OCI-LY7 (cell line): ENCODE measurements at regions not wholly inside any gene's neighbourhood (a gene's known extent, or its start where the extent isn't known, plus 50 kb on each side); places are given as distances from the start of the nearest gene placed in this dataset.

Experiments used
- BruUV-seq: library from RNA; stranded (reverse); fragments of 400-500 nt; replicated peaks from 2 replicates; lab custom pipeline; 2021; lab: Mats Ljungman, UMichigan
- CTCF ChIA-PET: fragments of 300-600 bp; sonication (Branson Sonifier 250); formaldehyde crosslinking; loops from one replicate; lab custom pipeline; 2022; ENCODE audit warnings: antibody characterized with exemption; ENCODE audit not compliant: unreplicated experiment; lab: Charles Lee
- POLR2A ChIA-PET: fragments of 300-600 bp; sonication (Branson Sonifier 250); formaldehyde crosslinking; loops from one replicate; lab custom pipeline; 2022; ENCODE audit warnings: antibody characterized with exemption; lab: Charles Lee
- DNase-seq: peaks from one replicate; pipeline ENCODE4 v3.0.0-alpha.2; 2015; ENCODE audit warnings: low spot score
- H2AFZ ChIP-seq: fragments of 200-600 bp; sonication (generic), shearing (Covaris generic); 2 replicates; pipeline ENCODE4 v1.6.1; 2014; ENCODE audit warnings: mild to moderate bottlenecking, antibody characterized with exemption, low read length, moderate library complexity
- H3K27ac ChIP-seq: fragments of 200-600 bp; sonication (generic); 2 replicates; pipeline ENCODE4 v1.5.1; 2014; ENCODE audit warnings: mixed run types, low read depth, mild to moderate bottlenecking, moderate library complexity, low read length, inconsistent platforms; ENCODE audit not compliant: poor library complexity, severe bottlenecking
- H3K36me3 ChIP-seq: fragments of 200-600 bp; sonication (generic); 2 replicates; pipeline ENCODE4 v1.6.1; 2014; ENCODE audit warnings: mild to moderate bottlenecking, antibody characterized with exemption, low read length, moderate library complexity, mixed read lengths; ENCODE audit not compliant: insufficient read depth
- H3K4me1 ChIP-seq: fragments of 200-600 bp; sonication (generic); 2 replicates; pipeline ENCODE4 v1.5.1; 2014; ENCODE audit warnings: mild to moderate bottlenecking, low read length; ENCODE audit not compliant: insufficient read depth, poor library complexity, severe bottlenecking
- H3K4me2 ChIP-seq: fragments of 200-600 bp; sonication (generic); 2 replicates; pipeline ENCODE4 v1.6.1; 2014; ENCODE audit warnings: mild to moderate bottlenecking, low read length
- H3K4me3 ChIP-seq: fragments of 200-600 bp; sonication (generic); 2 replicates; pipeline ENCODE4 v1.5.1; 2014; ENCODE audit warnings: mild to moderate bottlenecking, low read depth, low read length; ENCODE audit not compliant: poor library complexity, severe bottlenecking
- H3K79me2 ChIP-seq: fragments of 200-600 bp; sonication (generic); 2 replicates; pipeline ENCODE4 v1.6.1; 2016; ENCODE audit warnings: low read depth, mild to moderate bottlenecking, low read length, moderate library complexity, mixed read lengths; ENCODE audit not compliant: insufficient read depth
- H3K9me2 ChIP-seq: fragments of 200-600 bp; sonication (generic); 2 replicates; pipeline ENCODE4 v1.6.1; 2016; ENCODE audit warnings: mild to moderate bottlenecking, low read length, mixed read lengths; ENCODE audit not compliant: insufficient read depth
- H3K9me3 ChIP-seq: fragments of 200-600 bp; sonication (generic); 2 replicates; pipeline ENCODE4 v1.6.1; 2014; ENCODE audit warnings: mild to moderate bottlenecking, mixed run types, low read length, mixed read lengths
- H4K20me1 ChIP-seq: fragments of 200-600 bp; sonication (generic); 2 replicates; pipeline ENCODE4 v1.6.1; 2014; ENCODE audit warnings: mild to moderate bottlenecking, antibody characterized with exemption, low read length, moderate library complexity, mixed read lengths; ENCODE audit not compliant: insufficient read depth
- EZH2phosphoT487 ChIP-seq: fragments of 200-600 bp; sonication (generic); IDR thresholded peaks from 2 replicates; pipeline ENCODE4 v1.6.1; 2018; ENCODE audit warnings: low read depth, borderline replicate concordance, mild to moderate bottlenecking, mixed run types, antibody characterized with exemption, low read length, moderate library complexity, mixed read lengths
- intact Hi-C: fragments of 100-400 bp; cut with micrococcal nuclease; formaldehyde crosslinking; loops from one replicate; pipeline ENCODE4 v1.10.0; 2022; ENCODE audit not compliant: unreplicated experiment
- TF ChIP-seq, protein P1 (sequence below): fragments of 200-600 bp; sonication (generic); conservative IDR thresholded peaks from 2 replicates; pipeline ENCODE4 v1.5.1; 2014; ENCODE audit warnings: mild to moderate bottlenecking, antibody characterized with exemption, low read length, moderate library complexity, mixed read lengths

DNA sequence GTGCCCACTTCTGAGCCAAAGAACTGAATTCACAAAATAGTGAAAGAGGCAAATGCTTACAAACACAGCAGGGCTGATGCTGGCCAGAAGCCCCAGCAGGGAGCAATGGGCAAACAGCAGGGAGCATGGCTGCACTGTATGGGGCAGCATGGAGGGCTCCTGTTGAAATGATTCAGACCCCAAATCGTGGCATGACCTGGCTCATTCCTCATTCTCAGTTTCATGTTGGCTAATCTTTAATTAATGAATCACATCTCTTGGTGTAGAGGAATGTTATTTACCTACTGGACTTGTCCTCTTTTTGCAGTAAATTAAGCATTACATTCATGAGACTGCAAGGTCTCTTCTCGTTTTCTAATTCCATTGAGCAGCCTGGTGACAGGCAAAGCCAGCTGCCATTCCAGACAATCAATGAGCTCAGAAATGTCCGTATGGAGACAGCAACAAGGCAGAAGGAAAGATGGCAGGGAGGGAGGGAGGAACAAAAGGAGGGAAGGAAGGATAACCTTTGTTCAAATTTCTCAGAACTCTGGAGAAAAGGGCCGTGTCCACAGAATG, 84.9 kb upstream of the ST8SIA3 start:
- no peak overlapping the region for H2AFZ ChIP-seq
- no TSS peak for BruUV-seq
- no peaks in the 10 kb centered on the region for H3K9me3 ChIP-seq
- TF ChIP-seq EZH2phosphoT487: no peak
- TF ChIP-seq, protein P1, sequence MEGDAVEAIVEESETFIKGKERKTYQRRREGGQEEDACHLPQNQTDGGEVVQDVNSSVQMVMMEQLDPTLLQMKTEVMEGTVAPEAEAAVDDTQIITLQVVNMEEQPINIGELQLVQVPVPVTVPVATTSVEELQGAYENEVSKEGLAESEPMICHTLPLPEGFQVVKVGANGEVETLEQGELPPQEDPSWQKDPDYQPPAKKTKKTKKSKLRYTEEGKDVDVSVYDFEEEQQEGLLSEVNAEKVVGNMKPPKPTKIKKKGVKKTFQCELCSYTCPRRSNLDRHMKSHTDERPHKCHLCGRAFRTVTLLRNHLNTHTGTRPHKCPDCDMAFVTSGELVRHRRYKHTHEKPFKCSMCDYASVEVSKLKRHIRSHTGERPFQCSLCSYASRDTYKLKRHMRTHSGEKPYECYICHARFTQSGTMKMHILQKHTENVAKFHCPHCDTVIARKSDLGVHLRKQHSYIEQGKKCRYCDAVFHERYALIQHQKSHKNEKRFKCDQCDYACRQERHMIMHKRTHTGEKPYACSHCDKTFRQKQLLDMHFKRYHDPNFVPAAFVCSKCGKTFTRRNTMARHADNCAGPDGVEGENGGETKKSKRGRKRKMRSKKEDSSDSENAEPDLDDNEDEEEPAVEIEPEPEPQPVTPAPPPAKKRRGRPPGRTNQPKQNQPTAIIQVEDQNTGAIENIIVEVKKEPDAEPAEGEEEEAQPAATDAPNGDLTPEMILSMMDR: no peak
- H4K20me1 ChIP-seq: no peaks in the 10 kb centered on the region
- no peaks in the 10 kb centered on the region for H3K79me2 ChIP-seq
- H3K4me1 ChIP-seq: no peaks in the 10 kb centered on the region
- intact Hi-C loops: no loop called here
- H3K4me2 ChIP-seq: no peak overlapping the region
- H3K27ac ChIP-seq: no peak overlapping the region
- no peaks in the 10 kb centered on the region for H3K9me2 ChIP-seq
- H3K4me3 ChIP-seq: no peak overlapping the region
- DNase-seq: no peak
- ChIA-PET CTCF (no interaction called here), POLR2A (no interaction called here)
- H3K36me3 ChIP-seq: no peaks in the 10 kb centered on the region

DNA sequence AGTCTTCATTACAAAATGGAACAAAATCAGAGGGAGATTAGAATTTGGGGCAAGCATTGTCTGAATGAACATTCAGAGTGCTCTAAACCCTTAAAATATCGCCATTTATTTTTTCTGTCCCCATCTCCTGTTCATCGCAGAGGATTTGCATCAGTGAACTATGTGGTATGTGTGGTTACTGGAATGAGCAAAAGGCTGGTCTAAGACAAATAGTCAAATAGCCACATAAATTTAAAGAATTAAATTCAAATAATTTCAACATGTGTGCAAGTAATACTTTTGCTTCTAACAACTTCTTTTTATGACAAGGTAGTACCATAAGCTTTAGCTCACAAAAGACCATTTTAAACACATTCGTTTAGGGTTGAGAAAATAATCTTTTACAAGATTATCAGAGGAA, 82.6 kb upstream of the ST8SIA3 start:
- H3K9me3 ChIP-seq: no peaks in the 10 kb centered on the region
- no peak overlapping the region for H3K4me3 ChIP-seq
- no peak overlapping the region for H3K27ac ChIP-seq
- no peaks in the 10 kb centered on the region for H3K9me2 ChIP-seq
- ChIA-PET POLR2A (no interaction called here), CTCF (no interaction called here)
- TF ChIP-seq EZH2phosphoT487: no peak
- TF ChIP-seq, protein P1: no peak
- DNase-seq: no peak
- no peak overlapping the region for H3K4me2 ChIP-seq
- intact Hi-C loops: no loop called here
- no peaks in the 10 kb centered on the region for H3K79me2 ChIP-seq
- H2AFZ ChIP-seq: no peak overlapping the region
- BruUV-seq: no TSS peak
- H3K4me1 ChIP-seq: no peaks in the 10 kb centered on the region
- no peaks in the 10 kb centered on the region for H4K20me1 ChIP-seq
- H3K36me3 ChIP-seq: no peaks in the 10 kb centered on the region

DNA sequence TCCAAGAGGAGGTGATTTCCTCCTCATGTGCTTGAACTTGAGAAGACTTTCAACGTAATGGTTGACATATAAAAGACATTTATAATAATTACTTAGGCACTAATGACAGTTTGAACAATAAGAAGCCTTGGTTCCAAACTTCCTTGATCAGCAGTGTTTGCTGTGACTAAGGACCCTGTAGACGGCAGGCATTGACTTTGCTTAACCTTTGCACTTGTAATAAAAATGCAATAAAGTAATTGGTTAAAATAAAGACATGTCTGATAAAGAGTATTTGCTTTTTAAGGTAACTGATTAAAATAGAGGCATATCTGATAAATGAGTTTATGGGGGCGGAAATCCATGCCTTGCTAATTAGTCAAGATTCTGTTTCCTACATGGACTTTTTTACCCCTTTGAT, 82.2 kb upstream of the ST8SIA3 start:
- Histone ChIP-seq H3K9me2 (no peaks in the 10 kb centered on the region), H3K79me2 (no peaks in the 10 kb centered on the region), H3K4me3 (no peak overlapping the region), H4K20me1 (no peaks in the 10 kb centered on the region), H3K4me2 (no peak overlapping the region), H2AFZ (no peak overlapping the region), H3K4me1 (no peaks in the 10 kb centered on the region), H3K9me3 (no peaks in the 10 kb centered on the region), H3K36me3 (no peaks in the 10 kb centered on the region), H3K27ac (no peak overlapping the region)
- no TSS peak for BruUV-seq
- no peak for TF ChIP-seq EZH2phosphoT487
- TF ChIP-seq, protein P1: no peak
- intact Hi-C loops: no loop called here
- POLR2A ChIA-PET: no interaction called here
- CTCF ChIA-PET: no interaction called here
- DNase-seq: no peak
